ENCODE measurements at regions not wholly inside any gene's neighbourhood (a gene's known extent, or its start where the extent isn't known, plus 50 kb on each side); places are given as distances from the start of the nearest gene placed in this dataset.

DNA sequence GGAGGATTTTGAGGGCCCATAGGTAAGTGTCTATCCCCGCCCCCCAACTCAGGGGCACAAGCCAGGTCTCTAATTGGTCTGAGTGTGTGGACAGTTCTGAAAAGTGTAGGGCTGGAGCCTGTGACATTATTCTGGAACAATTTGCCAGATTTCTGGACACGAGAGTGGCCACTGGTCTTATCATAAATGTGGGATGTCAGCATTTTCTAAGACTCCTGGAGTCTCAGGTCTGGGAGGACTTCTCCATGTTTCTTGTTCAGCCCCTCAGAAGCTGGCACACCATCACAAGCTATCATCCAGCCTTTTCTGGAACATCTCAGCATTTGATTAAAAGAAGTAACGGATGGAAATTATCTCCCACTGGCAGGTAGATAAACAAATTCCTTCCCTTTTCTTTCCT lies 141.4 kb downstream of the SEC61B start:
- TF ChIP-seq GATA3 (IDR thresholded peaks at IDR 0.05; ENCODE audit: low read depth, low read length) (no peak), GATA2 (IDR thresholded peaks at IDR 0.05; ENCODE audit: low read depth, low read length) (no peak)
